ENCODE measurements at regions not wholly inside any gene's neighbourhood (a gene's known extent, or its start where the extent isn't known, plus 50 kb on each side); places are given as distances from the start of the nearest gene placed in this dataset.
"Not testable (repeated sequence)": the region's sequence is repeated elsewhere in the genome, so short reads cannot be mapped to it uniquely, and the experiment has no call there.

- not testable (repeated sequence) for ATAC-seq
These were observed 53.4 kb downstream of the AHSP start for GRCh38 chr16:31581065-31581464.

DNA sequence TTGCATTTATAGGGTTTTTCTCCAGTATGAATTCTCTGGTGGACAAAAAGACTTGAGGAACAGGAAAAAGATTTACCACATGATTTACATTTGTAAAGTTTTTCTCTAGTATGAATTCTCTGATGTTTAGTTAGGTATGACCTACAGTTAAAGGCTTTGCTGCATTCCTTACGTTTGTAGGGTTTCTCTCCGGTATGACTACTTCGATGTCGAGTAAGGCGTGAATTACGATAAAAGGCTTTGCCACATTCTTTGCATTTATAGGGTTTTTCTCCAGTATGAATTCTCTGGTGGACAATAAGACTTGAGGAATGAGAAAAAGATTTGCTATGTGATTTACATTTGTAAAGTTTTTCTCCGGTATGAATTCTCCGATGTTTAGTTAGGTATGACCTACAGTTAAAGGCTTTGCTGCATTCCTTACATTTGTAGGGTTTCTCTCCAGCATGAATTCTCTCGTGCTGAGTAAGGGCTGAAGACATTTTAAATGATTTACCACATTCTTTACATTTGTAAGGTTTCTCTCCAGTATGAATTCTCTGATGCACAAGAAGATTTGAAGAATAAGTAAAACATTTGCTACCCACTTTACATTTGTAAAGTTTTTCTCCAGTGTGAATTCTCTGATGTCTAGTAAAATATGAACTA lies 74.2 kb downstream of the AHSP start:
- not testable (repeated sequence) for ATAC-seq

GRCh38 chr16:31618130-31618529 lies 90.4 kb downstream of the AHSP start:
- TF ChIP-seq TSHZ2 (CRISPR knock-in tag; IDR thresholded peaks at IDR 0.05) (no peak), CREB5 (CRISPR knock-in tag; IDR thresholded peaks at IDR 0.05; ENCODE audit: low read depth) (no peak), CSDC2 (CRISPR knock-in tag; IDR thresholded peaks at IDR 0.05) (no peak), ZNF565 (CRISPR knock-in tag; conservative IDR thresholded peaks at IDR 0.05; ENCODE audit: low read depth) (no peak), ZFP30 (CRISPR knock-in tag; IDR thresholded peaks at IDR 0.05) (no peak), ISL1 (CRISPR knock-in tag; IDR thresholded peaks at IDR 0.05) (no peak), ZC3H10 (CRISPR knock-in tag; IDR thresholded peaks at IDR 0.05) (no peak), GLIS3 (CRISPR knock-in tag; IDR thresholded peaks at IDR 0.05) (no peak), ESRRG (CRISPR knock-in tag; IDR thresholded peaks at IDR 0.05) (no peak), BACH2 (CRISPR knock-in tag; IDR thresholded peaks at IDR 0.05; ENCODE audit: borderline replicate concordance) (no peak), ZNF70 (CRISPR knock-in tag; IDR thresholded peaks at IDR 0.05) (no peak), SNAI2 (CRISPR knock-in tag; IDR thresholded peaks at IDR 0.05) (no peak), ZFP3 (CRISPR knock-in tag; IDR thresholded peaks at IDR 0.05) (no peak), POU6F1 (CRISPR knock-in tag; IDR thresholded peaks at IDR 0.05; ENCODE audit: borderline replicate concordance, low read depth) (no peak), ZNF8 (CRISPR knock-in tag; IDR thresholded peaks at IDR 0.05) (no peak)
- TF ChIP-seq, protein P1, sequence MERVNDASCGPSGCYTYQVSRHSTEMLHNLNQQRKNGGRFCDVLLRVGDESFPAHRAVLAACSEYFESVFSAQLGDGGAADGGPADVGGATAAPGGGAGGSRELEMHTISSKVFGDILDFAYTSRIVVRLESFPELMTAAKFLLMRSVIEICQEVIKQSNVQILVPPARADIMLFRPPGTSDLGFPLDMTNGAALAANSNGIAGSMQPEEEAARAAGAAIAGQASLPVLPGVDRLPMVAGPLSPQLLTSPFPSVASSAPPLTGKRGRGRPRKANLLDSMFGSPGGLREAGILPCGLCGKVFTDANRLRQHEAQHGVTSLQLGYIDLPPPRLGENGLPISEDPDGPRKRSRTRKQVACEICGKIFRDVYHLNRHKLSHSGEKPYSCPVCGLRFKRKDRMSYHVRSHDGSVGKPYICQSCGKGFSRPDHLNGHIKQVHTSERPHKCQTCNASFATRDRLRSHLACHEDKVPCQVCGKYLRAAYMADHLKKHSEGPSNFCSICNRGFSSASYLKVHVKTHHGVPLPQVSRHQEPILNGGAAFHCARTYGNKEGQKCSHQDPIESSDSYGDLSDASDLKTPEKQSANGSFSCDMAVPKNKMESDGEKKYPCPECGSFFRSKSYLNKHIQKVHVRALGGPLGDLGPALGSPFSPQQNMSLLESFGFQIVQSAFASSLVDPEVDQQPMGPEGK (CRISPR knock-in tag; IDR thresholded peaks at IDR 0.05; ENCODE audit: borderline replicate concordance): no peak
- no peak for ATAC-seq

DNA sequence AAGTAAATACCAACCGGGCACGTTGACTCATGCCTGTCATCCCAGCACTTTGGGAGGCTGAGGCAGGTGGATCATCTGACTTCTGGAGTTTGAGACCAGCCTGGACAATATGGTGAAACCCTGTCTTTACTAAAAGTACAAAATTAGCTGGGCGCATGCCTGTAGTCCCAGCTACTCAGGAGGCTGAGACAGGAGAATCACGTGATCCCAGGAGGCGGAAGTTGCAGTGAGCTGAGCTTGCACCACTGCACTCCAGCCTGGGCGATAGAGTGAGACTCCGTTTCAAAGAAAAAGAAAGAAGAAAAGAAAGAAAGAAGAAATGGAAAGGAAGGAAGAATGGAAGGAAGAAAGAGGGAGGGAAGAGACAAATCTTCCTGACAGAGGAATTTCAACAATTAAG lies 108.7 kb downstream of the AHSP start:
- ATAC-seq: no peak
- no peak for TF ChIP-seq ZFP3 (CRISPR knock-in tag; IDR thresholded peaks at IDR 0.05)
- TF ChIP-seq CREB5 (CRISPR knock-in tag; IDR thresholded peaks at IDR 0.05; ENCODE audit: low read depth): no peak
- no peak for TF ChIP-seq TCF4 (CRISPR knock-in tag; IDR thresholded peaks at IDR 0.05; ENCODE audit: borderline replicate concordance)
- TF ChIP-seq CSDC2 (CRISPR knock-in tag; IDR thresholded peaks at IDR 0.05): no peak

DNA sequence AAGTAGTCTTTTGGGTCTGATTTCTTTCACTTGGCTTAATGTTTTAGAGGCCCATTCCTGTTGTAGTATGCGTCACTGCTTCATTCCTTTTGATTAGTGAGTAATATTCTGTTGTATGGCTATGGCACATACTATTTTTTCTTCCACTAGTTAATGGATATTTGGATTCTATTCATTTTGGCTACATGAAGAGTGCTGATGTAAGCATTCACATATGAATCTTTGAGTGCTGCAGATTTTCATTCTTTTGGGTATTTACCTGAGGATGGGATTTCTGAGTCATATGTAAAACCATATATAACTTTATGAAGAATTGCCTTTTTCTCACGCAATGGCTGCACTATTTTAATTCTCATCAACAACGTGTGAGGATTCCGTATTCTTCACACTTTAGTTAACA lies 113.6 kb downstream of the AHSP start:
- no peak for ATAC-seq
- no peak for TF ChIP-seq ISL1 (CRISPR knock-in tag; IDR thresholded peaks at IDR 0.05)
- TF ChIP-seq SNAI2 (CRISPR knock-in tag; IDR thresholded peaks at IDR 0.05): no peak
- TF ChIP-seq TCF4 (CRISPR knock-in tag; IDR thresholded peaks at IDR 0.05; ENCODE audit: borderline replicate concordance): no peak
- TF ChIP-seq TSHZ2 (CRISPR knock-in tag; IDR thresholded peaks at IDR 0.05): no peak
- TF ChIP-seq ZNF70 (CRISPR knock-in tag; IDR thresholded peaks at IDR 0.05): no peak
- no peak for TF ChIP-seq ZNF8 (CRISPR knock-in tag; IDR thresholded peaks at IDR 0.05)
- TF ChIP-seq PPARA (CRISPR knock-in tag; IDR thresholded peaks at IDR 0.05; ENCODE audit: borderline replicate concordance): no peak
- TF ChIP-seq, protein P1 (CRISPR knock-in tag; IDR thresholded peaks at IDR 0.05; ENCODE audit: borderline replicate concordance): no peak
- TF ChIP-seq ARNTL (CRISPR knock-in tag; IDR thresholded peaks at IDR 0.05; ENCODE audit: borderline replicate concordance, low read depth): no peak
- no peak for TF ChIP-seq CSDC2 (CRISPR knock-in tag; IDR thresholded peaks at IDR 0.05)

Data from SK-N-SH treated with all-trans-retinoic acid at 6 μM for 48 hours (cell line).